NCI-H526 (cell line): ENCODE measurements at regions not wholly inside any gene's neighbourhood (a gene's known extent, or its start where the extent isn't known, plus 50 kb on each side); places are given as distances from the start of the nearest gene placed in this dataset.

Experiments
- DNase-seq, 2 experiments: peaks; one replicate each; lab custom pipeline; 2025; lab: John Stamatoyannopoulos, UW

DNA sequence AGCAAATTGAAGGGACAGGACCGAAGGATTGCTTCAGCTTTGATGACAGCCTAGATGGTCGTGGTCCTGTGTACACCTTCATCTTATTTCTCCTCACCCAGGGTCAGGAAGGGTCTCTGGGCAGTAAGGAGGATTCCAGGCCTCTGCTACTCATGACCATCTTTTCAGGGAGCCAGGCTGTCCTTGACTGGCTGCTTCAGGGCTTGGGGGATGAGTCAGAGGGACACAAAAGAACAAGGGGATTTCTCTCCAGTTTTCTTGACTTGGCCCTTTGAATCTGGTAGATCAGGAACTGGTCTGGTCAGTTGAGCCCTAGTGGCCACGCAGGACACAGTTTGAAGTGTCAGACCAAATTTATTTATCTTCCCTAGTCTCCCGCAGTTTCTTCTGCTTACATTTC is 402.1 kb upstream of the CHD6 start:
- no peak for DNase-seq

DNA sequence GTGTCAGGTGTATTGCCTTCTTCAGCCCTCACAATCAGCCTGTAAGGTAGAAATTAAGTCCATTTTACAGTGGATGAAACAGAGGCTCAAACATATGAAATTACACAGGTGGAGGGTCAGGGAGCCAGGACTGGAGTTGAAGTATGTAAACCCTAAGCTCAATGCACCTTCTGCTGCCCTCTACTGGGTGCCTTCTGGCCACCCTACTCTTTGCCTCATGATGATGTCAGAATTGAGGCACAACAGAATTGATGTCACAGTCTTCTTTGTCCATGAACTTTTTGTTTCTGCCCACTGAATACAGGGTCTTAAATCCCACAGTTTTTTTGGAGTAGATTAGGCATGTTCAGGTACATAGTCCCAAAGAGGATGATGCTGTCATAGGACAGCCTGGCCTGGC is 400.8 kb upstream of the CHD6 start:
- DNase-seq = peak in 1 of 2 experiments; percentile 48

DNA sequence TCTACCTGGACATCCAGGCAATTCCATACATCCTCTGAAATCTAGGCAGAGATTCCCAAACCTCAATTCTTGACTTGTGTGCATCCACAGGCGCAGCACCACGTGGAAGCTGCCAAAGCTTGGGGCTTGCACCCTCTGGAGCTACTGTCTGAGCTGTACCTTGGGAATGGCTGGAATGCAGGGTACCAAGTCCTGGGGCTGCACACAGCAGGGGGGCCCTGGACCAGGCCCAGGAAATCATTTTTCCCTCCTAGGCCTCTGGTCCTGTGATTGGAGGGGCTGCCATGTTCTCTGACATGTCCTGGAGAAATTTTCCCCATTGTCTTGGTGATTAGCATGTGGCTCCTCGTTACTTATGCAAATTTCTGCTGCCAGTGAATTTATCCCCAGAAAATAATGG is 391.9 kb upstream of the CHD6 start:
- DNase-seq = no peak

DNA sequence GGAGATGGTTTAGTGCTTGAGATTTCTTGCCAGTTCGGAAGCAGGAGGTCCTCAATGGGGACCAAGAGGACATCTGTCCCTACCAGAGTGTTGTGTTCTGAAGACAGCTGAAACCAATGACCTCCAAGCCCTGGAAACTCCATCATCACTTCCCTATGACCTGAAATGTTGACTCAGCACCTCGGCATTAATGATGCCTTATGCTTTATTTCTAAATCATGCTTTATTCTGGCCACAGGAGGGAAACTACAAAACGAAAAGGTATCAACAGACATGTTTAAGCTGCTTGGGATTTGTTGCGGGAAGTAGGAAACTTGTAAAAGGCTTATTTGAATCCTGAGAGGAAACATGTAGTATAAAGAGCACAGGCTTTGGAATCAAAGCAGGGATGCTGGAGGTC is 389.1 kb upstream of the CHD6 start:
- no peak for DNase-seq

DNA sequence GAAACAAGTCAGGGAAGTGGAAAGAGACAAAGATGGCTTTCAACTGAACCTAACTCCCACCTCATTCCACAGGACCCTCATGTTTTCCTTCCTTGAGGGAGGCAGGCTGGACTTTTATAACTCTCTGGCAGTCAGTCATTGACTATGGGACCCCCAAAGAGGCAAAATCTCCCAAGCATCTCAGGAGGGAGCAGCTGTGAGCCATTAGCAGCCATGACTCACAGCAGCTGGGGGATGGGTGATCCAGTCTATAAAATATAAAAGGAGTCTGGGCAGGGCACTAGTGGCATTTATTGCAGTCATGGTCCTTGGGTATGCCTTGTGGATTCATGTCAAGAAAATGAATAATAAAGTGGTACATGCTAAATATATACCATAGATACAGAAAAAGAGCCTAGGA is 387.0 kb upstream of the CHD6 start:
- DNase-seq = no peak

DNA sequence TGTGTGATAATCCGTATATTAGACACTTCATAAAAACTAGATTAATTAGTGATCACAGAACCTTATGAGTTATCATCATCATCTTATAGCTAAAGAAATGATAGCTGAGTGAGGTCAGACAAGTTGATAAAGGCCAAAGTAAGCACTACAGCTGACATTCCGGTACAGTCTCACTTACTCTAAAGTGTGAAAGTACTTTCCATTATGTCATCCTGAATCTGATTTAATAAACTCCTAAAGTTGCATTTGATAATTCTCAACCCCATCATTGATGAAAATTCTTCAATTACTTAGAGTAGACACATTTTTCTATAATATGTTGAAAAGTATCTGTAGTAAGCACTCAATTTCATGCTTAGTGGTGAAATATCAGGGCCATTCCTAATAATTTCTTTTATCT is 385.2 kb upstream of the CHD6 start:
- no peak for DNase-seq

DNA sequence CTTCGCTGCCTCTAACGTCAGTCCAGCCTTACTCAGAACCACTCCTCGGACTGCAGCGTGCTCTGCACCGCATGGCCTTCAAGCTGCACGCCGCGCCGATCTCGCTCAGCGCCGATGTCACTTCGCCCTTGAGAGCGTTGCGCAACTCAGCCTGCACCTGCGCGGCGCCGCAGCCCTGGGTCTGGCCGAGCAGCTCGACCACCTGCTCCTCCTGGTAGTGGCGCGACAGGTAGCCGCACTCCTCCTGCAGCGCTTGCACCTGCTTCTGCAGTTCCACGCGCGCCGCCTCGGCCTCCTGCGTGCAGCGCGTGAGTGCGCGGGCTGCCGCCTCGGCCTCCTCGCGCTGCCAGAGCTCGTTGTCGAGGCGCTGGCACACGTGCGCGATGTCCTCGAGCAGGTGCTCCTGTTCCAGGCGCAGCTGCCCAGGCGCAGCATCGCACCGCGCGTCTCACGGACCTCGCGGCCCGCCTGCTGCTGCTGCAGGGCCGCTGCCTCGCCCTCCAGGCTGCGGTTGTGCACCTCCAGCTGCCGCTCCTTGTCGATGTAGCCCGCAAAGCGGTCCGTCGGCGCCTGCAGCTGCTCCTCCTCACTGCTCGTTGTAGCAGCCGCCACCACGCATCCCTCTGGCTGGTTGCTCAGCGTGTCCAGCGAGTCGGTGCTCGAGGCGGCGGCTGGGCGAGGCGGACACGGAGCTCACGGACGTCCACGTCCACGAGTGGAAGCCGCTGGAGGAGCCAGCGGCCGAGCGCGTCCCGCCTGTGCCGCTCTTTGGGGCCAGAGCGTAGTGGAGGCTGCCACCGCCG is 380.6 kb upstream of the CHD6 start:
- DNase-seq = no peak

DNA sequence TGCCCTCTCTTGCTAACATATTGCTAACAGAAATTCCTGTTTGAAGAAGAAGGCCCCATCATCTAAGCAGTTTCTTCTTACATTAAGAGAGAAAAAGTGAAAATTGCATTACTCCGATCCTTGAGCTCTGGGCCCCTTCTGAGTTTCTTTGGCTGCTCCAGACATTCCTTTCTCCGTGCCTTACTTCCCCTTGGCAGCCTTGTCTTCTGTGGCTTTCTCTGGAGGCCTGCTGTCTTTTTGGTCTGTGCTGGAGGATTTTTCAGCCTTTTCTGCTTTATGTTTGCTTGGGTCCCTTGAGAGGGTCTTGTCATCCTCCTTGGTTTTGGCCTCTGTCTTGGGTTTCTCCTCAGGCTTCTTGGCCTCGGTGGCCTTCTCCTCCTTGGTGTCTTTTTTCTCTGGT is 378.8 kb upstream of the CHD6 start:
- no peak for DNase-seq

DNA sequence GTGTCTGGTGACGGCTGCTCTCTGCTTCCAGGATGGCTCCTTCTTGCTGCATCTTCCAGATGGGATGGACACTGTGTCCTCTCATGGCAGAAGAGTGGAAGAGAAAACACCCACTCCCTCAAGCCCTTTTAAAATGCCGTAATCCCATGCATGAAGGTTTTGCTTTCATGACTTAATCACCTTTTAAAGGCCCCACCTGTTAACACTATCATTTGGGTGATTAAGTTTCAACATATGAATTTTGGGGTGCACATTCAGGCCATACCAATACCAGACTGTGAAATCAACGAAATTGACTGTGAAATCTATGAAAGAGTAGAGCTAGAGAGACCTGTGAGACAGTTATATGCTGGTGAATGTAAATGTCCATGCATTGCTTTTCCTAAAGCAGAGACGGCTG is 374.3 kb upstream of the CHD6 start:
- no peak for DNase-seq

DNA sequence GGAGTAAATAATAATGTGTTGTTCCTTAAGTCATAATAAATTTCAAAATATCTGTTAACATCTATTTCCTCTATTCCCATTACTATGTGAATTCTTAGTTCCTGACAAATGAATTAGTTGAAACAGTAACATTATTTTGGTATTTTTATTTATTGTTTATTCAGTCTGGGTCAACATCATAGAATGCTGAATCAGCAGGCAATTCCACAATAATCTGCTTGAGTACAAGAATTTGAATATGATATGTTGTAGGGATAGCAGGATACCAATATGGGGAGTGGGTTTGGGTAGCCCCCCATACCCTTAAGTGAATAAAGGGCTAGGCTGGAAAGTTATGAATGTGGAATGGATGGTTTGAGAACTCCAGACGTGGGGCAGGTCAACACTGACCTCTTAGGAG is 373.2 kb upstream of the CHD6 start:
- no peak for DNase-seq

DNA sequence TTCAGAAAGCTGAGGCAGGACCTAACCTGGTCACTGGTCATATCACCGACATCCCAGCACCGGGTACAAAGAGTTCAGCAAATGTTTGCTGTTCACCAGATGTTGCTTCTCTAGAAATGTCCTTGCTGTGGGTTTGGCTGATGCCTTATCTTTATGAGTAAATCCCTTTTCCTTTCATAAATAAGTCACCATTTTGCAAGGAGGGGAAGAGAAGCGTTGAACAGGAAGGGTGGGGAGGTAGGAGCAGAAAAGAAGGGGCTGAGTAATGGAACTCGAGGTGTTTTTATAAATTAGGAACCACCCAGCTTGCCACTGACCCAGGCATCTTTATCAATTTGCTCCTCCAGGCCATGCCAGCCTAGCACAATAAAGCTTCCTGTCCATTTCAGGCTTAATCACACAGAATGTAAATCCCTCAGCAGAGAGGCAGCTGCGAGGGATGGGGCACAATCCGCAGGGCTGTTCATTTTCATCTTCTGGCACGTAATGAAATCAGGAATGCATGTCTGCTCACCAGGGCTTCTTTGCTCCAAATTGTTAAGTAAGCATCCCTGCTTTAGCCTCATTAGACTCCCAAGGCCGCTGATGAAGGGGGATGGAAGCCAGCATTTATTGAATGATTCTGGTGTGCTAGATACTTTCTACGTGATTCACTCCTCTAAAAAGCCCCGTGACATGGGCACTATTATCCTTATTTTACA is 371.9 kb upstream of the CHD6 start:
- peak in 1 of 2 experiments; percentile 32 for DNase-seq

DNA sequence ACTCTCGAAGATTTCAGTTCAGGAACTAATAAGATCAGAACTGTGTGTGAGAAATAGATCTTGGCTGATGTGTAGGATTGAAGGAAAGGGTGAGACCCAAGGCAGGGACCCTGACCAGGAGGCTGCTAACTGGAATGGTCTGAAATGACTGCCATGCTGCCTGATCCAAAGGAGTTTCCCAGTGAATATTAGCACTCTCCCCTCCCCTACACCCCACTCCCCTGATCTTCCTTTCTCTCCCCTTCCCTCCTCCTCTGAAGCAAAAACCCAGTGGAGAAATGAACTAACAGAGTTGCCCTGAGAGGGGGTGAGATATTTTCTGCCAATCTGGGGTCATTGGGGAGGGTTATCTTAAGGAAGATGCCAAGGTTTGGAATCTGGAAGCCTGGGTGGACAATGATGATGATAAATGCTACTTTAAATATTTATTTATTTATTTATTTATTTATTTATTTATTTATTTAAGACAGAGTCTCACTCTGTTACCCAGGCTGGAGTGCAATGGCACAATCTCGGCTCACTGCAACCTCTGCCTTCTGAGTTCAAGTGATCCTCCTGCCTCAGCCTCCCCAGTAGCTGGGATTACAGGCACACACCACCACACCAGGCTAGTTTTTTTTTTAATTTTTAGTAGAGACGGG is 371.0 kb upstream of the CHD6 start:
- no peak for DNase-seq

DNA sequence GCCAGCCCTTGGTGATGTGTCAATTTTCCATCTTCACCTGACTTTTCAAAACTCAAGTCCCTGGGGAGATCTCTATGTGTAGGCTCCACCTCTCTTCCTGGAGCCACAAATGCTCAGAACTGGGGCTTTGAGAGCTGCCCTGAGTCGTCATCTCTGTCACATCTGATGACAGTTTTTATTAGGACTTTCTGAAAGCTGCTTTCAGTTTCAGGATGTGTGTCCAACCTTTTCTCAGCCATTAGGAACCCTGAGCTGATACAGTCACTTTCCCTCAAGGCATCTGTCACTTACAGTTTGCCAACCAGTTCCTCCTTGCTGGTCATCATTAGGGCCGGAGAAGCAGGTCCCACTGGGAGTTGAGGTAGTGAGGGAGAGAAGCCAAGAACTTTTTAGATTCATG is 365.9 kb upstream of the CHD6 start:
- DNase-seq = no peak

DNA sequence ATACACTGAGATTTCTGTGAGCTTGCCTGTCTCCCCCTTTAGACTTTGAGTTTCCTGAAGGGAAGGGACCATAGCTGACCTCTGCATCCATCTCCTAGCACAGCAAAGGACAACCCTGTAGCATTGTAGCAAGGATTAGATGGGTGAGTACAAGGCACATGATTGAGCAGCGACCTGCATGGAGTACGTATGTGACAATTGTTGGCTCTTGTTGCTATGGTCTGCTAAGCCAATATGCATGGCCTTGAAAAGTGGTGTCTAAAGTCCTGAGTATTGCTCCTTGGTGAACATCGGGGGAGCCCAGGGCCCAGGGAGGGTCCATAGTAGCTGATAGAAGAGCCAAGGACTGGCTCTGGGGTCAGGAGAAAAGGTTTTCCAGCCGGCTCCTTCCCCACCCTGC is 365.0 kb upstream of the CHD6 start:
- no peak for DNase-seq

DNA sequence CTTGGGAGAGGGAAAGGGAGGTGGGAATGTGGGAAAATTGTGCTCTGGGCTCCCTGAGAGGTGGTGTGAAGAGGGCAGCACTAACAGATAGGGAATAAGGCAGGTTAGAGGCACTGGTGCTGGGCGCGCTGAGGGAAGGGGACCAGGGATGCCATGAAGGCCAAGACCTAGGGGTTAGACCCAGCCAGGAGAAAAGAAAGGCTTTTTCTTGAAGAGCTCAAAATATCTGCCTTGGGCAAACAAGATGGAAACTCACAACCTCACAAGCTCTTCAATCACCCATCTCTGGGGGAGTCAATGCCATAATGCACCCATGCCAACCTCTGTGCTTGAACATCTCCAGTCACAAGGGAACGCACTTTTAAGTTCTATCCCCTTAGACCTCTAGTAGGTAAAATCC is 363.6 kb upstream of the CHD6 start:
- DNase-seq = no peak

DNA sequence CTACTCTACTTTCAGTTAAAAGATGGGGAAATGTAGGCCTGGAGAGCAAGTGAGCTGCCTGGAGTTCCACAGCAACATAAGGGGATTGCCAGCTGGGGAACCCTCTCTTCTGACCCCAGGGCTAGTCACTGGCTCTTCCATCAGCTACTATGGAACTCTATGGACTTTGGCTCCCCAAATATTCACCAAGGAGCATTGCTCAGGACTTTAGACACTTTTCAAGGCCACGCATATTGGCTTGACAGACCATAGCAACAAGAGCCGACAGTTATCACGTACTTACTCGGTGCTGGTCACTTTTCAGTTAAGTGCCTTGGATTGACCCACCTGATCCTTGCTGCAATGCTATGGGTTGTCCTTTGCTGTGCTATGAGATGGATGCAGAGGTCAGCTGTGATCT is 360.7 kb upstream of the CHD6 start:
- no peak for DNase-seq

DNA sequence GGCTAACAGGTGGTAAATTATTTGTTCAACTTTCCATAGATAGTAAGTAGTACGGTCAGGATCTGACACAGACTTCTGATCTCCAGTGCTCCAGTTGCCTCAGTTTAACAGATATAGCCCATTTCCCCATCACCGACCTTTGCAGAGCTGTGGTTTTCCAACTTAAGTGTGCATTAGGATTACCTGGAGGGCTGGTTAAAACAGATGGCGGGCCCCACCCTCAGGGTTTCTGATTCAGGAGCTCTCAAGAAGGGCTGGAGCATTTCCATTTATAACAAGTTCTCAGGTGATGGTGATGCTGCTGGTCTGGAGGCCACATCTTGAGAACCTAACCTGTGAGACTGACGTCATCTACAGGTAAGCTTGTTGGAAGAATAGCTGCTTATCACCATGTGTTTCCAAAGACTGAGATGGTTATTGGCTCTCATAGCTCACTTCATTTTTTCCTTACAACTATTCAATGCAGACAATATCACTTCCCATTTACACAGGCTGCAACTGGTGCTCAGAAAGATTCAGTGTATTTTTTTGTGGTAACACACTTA is 360.1 kb upstream of the CHD6 start:
- no peak for DNase-seq

DNA sequence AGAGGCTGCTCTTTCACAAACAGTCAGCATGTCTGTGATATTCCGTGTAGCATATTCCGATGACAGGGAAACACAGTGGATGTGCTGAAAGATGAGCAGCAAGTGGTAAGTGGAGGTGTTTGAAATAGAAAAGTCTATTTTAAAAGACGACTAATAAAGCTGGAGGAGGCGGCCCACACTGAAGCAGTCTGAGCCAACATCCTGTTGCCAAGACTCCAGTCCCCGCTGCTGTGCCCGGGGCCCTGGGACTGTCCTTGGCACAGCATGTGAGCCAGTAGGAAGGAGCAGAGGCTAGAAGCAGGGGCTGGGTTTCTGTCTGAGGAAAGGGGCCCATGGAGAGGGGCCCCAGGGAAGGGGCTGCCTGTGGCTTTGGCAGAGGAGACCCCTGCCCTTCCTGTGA is 351.5 kb upstream of the CHD6 start:
- no peak for DNase-seq

DNA sequence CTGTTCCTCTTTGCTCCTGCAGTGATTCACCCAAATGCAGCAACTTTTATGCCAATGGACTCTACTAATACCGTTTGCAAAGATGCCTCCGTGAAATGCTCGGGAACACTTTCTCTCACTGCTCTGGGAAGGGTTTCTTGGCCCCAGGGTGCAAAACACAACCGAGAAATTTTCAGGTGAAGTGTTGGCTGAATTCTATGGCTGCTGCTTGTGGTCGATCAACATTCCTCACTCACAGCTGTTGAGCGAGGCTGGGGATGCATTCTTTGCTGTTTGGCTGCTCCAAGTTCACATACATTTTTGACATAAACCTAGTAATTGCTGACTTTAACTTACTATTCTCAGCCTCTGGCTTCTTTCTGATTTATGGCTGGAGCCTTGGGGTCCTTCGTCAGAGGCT is 342.0 kb upstream of the CHD6 start:
- no peak for DNase-seq

DNA sequence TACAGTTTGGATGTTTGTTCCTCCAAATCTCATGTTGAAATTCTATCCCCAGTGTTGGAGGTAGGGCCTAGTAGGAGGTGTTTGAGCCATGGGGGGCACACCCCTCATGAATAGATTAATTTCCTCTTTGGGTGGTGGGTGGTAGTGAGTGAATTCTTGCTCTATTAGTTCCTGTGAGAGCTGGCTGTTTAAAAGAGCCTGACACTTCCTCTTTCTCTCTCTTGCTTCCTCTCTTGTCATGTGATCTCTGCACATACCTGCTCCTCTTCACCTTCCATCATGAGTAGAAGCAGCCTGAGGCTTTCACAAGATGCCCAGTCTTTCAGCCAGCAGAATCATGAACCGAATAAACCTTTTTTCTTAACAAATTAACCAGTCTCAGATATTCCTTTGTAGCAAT is 340.2 kb upstream of the CHD6 start:
- DNase-seq = no peak

DNA sequence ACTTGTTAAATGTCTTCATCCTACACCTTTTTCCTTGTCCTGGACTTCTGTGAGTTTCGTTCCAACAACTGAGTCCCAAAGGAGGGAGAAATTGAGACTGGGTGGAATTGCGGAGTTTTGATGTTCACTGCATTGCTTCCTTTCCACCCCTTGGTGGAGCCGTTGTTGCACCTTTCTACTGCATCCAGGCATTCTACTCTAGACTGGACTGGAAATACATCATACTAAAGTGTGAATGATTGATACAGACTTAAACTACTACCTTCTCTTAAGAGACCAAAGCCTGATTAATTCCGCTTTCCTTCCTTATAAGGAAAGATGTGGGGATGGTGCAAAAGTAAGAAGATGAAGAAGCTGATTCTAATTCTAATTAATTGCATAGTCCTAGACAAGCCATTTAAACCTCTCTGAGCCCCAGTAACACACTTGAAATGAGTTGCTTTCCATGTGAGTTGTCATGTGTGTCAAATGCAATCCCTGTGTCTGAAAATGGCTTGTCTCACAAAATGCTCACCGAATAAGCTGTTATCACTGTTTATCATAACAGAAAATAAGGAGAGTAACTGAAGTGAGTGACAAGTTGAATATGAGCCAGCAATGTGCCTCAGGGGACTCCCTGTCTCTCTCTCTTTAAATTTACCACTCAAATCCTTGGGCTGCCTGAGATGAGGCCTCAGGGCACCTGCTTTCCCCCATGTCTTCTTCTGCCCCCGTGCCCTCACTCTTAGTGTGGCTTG is 338.3 kb upstream of the CHD6 start:
- peak; percentile 31 to 74 for DNase-seq

DNA sequence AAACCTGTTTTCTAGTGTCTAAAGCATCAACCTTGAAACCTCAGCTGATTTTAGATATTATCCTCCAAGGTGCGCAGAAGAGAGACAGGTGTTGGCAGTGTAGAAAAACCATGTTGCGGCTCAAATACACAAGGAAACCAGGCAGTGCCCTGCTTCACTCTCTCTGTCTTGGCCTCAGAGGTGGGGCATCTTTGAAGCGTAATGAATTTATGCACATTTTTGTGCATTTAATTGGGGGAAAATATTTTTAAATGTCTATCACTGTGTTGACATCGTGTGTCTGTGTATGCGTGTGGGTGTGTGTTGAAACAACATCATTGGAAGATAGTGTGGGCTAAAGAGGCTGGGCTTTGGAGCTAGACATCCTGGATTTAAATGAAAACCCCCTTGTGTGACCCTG is 334.0 kb upstream of the CHD6 start:
- no peak for DNase-seq
